ENCODE measurements at regions not wholly inside any gene's neighbourhood (a gene's known extent, or its start where the extent isn't known, plus 50 kb on each side); places are given as distances from the start of the nearest gene placed in this dataset.

DNA sequence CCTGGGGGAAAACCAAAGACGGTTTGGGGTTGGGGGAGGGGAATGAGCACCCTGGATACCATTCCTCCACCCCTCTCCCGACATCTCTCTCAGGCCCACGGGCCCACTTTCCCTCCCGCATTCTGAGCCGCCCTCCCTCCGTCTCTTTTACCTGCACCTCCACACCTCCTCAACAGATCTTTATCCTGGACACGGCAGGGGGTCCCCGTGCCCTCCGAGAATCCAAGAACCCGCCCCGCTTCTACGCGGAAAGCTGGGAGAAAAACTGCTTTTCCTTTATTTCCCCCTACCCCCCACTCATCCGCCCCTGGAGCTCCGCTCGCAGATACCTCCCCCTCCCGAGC is 108.8 kb downstream of the NAV1 start:
- Histone ChIP-seq H3K9me3 (ENCODE audit: control insufficient read depth in 1 of 2, insufficient read depth in 1 of 2, low read depth in 1 of 2, low read length in 2 of 2) (no peaks in the 10 kb centered on the region), H2AFZ (ENCODE audit: low read depth, low read length, poor library complexity, severe bottlenecking) (no peak overlapping the region), H3K27ac (ENCODE audit: low read depth, low read length) (no peak overlapping the region; the same call in 1 of the 2 replicates), H3K27me3 (ENCODE audit: insufficient read depth, low read length) (no peaks in the 10 kb centered on the region), H4K20me1 (ENCODE audit: insufficient read depth) (no peaks in the 10 kb centered on the region), H3K36me3 (ENCODE audit: control insufficient read depth in 1 of 2, insufficient read depth in 2 of 2, low read length in 2 of 2) (no peaks in the 10 kb centered on the region), H3K4me2 (ENCODE audit: low read length) (peak overlapping the region; percentile 94), H3K4me1 (ENCODE audit: control insufficient read depth in 1 of 2, insufficient read depth in 2 of 2, low read length in 2 of 2) (peaks cover 14 to 35% of the 10 kb centered on the region in 2 experiments), H3K79me2 (ENCODE audit: insufficient read depth, low read length) (peaks cover 13% of the 10 kb centered on the region; the same call in 1 of the 2 replicates), H3K4me3 (replicated peaks in 1 of 2; ENCODE audit: low read depth in 1 of 2, low read length in 2 of 2) (peak overlapping the region; percentile 62 to 73; a peak in 3 of 4 replicates), H3K9me2 (ENCODE audit: insufficient read depth) (no peaks in the 10 kb centered on the region), H3K9ac (ENCODE audit: low read length) (peak overlapping the region; percentile 72; the same call in 1 of the 2 replicates)
- no peak for DNase-seq (ENCODE audit: low read depth, low spot score)
- intact Hi-C loops (cut with micrococcal nuclease): no loop called here
- POLR2A ChIA-PET: no interaction called here
- TF ChIP-seq SRF (IDR thresholded peaks at IDR 0.05; ENCODE audit: low read depth) (no peak), EZH2 (IDR thresholded peaks at IDR 0.05) (no peak), ZNF274 (IDR thresholded peaks at IDR 0.05; ENCODE audit: low read depth, low read length) (no peak), RAD21 (IDR thresholded peaks at IDR 0.05; ENCODE audit: low read depth) (no peak)
- ATAC-seq: no peak
- BruUV-seq (replicated peaks): no TSS peak
- CTCF ChIA-PET: no interaction called here
- RAD21 ChIA-PET (ENCODE audit: low non-redundant PET in 1 of 2, low total read pairs in 2 of 2, uncharacterized antibody in 2 of 2, unreplicated experiment in 2 of 2): no interaction called here

DNA sequence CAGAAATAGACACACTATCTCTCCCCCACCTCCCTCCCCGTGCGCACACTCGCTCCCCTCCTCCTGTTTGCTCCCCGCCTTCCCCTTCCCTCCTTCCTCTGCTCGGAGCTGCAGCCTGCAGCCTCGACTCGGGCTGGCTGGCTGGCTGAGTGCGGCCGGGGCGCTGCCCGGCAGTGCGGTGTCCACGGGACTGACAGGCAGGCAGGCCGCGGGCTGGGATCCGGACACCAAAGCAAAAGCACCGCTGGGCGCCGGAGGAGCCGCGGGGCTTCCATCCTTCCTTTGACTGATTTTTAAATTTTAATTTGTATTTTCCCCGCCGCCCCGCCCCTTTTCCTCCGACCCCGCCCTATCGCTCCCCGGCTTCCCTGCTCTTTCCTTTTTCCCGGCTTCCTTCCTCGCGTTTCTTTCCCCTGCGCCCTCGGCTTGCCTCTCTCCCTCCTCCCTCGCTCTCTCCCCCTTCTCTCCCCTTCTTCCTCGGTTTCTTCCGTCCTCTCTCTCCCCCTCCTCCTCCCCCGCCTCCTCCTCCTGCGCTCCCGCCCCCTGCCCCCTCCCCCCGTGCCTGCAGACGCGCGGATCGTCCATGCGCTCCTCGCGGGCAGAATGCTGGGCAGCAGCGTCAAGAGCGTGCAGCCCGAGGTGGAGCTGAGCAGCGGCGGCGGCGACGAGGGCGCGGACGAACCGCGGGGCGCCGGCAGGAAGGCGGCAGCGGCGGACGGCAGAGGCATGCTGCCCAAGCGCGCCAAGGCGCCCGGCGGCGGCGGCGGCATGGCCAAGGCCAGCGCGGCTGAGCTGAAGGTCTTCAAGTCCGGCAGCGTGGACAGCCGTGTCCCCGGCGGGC is 109.4 kb downstream of the NAV1 start:
- CTCF ChIA-PET: interaction anchor here (0.6 kb wide), 1 partner anchor 15 kb away, joined by 4 read pairs; no protein-coding TSS in a partner anchor
- H3K4me3 ChIP-seq (replicated peaks in 1 of 2; ENCODE audit: low read depth in 1 of 2, low read length in 2 of 2): peak overlapping the region; percentile 62 to 73
- peaks cover 14 to 35% of the 10 kb centered on the region in 2 experiments for H3K4me1 ChIP-seq (ENCODE audit: control insufficient read depth in 1 of 2, insufficient read depth in 2 of 2, low read length in 2 of 2)
- H2AFZ ChIP-seq (ENCODE audit: low read depth, low read length, poor library complexity, severe bottlenecking): peak overlapping the region; percentile 21
- peak overlapping the region; percentile 26; the same call in 1 of the 2 replicates for H3K27ac ChIP-seq (ENCODE audit: low read depth, low read length)
- peak overlapping the region; percentile 72 for H3K9ac ChIP-seq (ENCODE audit: low read length)
- no peaks in the 10 kb centered on the region for H4K20me1 ChIP-seq (ENCODE audit: insufficient read depth)
- ATAC-seq: peak; percentile 51
- H3K4me2 ChIP-seq (ENCODE audit: low read length): peak overlapping the region; percentile 94
- intact Hi-C loops (cut with micrococcal nuclease): no loop called here
- DNase-seq (ENCODE audit: low read depth, low spot score): no peak
- RAD21 ChIA-PET (ENCODE audit: low non-redundant PET in 1 of 2, low total read pairs in 2 of 2, uncharacterized antibody in 2 of 2, unreplicated experiment in 2 of 2): interaction anchor here in 1 of 2 experiments (0.7 kb wide), 1 partner anchor 48 kb away, joined by 4 read pairs; no protein-coding TSS in a partner anchor
- H3K27me3 ChIP-seq (ENCODE audit: insufficient read depth, low read length): no peaks in the 10 kb centered on the region
- no TSS peak for BruUV-seq (replicated peaks)
- POLR2A ChIA-PET: interaction anchor here (0.7 kb wide), 1 partner anchor 17 kb away, joined by 4 read pairs; no protein-coding TSS in a partner anchor
- H3K9me2 ChIP-seq (ENCODE audit: insufficient read depth): no peaks in the 10 kb centered on the region
- H3K9me3 ChIP-seq (ENCODE audit: control insufficient read depth in 1 of 2, insufficient read depth in 1 of 2, low read depth in 1 of 2, low read length in 2 of 2): no peaks in the 10 kb centered on the region
- H3K79me2 ChIP-seq (ENCODE audit: insufficient read depth, low read length): peaks cover 13% of the 10 kb centered on the region; the same call in 1 of the 2 replicates
- H3K36me3 ChIP-seq (ENCODE audit: control insufficient read depth in 1 of 2, insufficient read depth in 2 of 2, low read length in 2 of 2): no peaks in the 10 kb centered on the region
- TF ChIP-seq ELF1 (IDR thresholded peaks at IDR 0.05; ENCODE audit: borderline replicate concordance, low read depth) (no peak), TCF7L2 (IDR thresholded peaks at IDR 0.05; ENCODE audit: borderline replicate concordance, extremely low read depth, insufficient read depth, insufficient read length) (no peak), ZFX (IDR thresholded peaks at IDR 0.05) (no peak)
- TF ChIP-seq, protein P1, sequence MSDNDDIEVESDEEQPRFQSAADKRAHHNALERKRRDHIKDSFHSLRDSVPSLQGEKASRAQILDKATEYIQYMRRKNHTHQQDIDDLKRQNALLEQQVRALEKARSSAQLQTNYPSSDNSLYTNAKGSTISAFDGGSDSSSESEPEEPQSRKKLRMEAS (IDR thresholded peaks at IDR 0.05): peak; percentile 83
